Muscle layer of duodenum (tissue), 2 donors: ENCODE measurements at regions not wholly inside any gene's neighbourhood (a gene's known extent, or its start where the extent isn't known, plus 50 kb on each side); places are given as distances from the start of the nearest gene placed in this dataset.
A peak's percentile ranks its signal among the peaks of the same experiment; 100 is the strongest.

Source experiments
- H3K27ac ChIP-seq: one replicate; pipeline ENCODE4 v1.7.0; 2013; ENCODE audit warnings: mild to moderate bottlenecking, low read length
- H3K27me3 ChIP-seq: one replicate; pipeline ENCODE4 v1.7.0; 2013; ENCODE audit warnings: low read depth, mild to moderate bottlenecking, control low read depth, low read length
- H3K36me3 ChIP-seq, 2 donors: one replicate each; pipeline ENCODE4 v1.7.0; 2013; ENCODE audit warnings: low read length in 2 of 2, control low read depth in 1 of 2, mild to moderate bottlenecking in 1 of 2; ENCODE audit not compliant: insufficient read depth in 2 of 2, control insufficient read depth in 1 of 2
- H3K4me1 ChIP-seq, 2 donors: one replicate each; pipeline ENCODE4 v1.7.0; 2013; ENCODE audit warnings: low read length in 2 of 2, mild to moderate bottlenecking in 2 of 2, control low read depth in 1 of 2, moderate library complexity in 1 of 2; ENCODE audit not compliant: insufficient read depth in 2 of 2, control insufficient read depth in 1 of 2
- H3K4me3 ChIP-seq, 2 donors: one replicate each; pipeline ENCODE4 v1.7.0; 2013; ENCODE audit warnings: low read length in 2 of 2, low read depth in 1 of 2, mild to moderate bottlenecking in 1 of 2
- H3K9me3 ChIP-seq, 2 donors: one replicate each; pipeline ENCODE4 v1.7.0; 2013; ENCODE audit warnings: low read length in 2 of 2, control low read depth in 1 of 2, mild to moderate bottlenecking in 1 of 2; ENCODE audit not compliant: control insufficient read depth in 1 of 2
- donor health status: healthy.

- Histone ChIP-seq H3K27me3 (no peaks in the 10 kb centered on the region), H3K27ac (no peak overlapping the region), H3K4me3 (no peak overlapping the region), H3K36me3 (no peaks in the 10 kb centered on the region), H3K9me3 (no peaks in the 10 kb centered on the region), H3K4me1 (peaks cover 0 to 3% of the 10 kb centered on the region in 2 donors)
Measured at GRCh38 chr10:91043173-91043910, 122.5 kb upstream of the ANKRD1 start.

DNA sequence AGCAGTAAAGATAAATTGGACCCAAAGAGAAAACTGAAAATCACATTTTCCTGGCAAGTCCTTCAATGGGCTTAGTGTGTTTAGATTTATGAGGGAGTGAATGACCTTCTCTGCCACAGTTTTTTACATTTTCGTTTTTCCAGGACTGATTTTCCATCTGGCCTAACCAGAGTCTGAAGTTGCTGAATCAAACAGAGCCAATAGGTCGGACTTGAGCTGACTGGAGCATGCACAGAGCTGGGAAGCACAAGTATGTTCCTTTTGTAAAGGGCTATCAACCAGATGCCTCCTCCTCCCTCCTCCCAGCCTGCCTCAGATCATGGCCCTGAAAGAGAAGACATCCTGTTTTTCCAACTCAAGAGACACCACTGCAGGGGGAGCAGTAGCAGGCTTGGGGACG, 126.0 kb upstream of the ANKRD1 start:
- no peaks in the 10 kb centered on the region for H3K36me3 ChIP-seq
- H3K27me3 ChIP-seq: no peaks in the 10 kb centered on the region
- H3K4me1 ChIP-seq: peaks cover 0 to 3% of the 10 kb centered on the region in 2 donors
- no peaks in the 10 kb centered on the region for H3K9me3 ChIP-seq
- no peak overlapping the region for H3K27ac ChIP-seq
- H3K4me3 ChIP-seq: no peak overlapping the region

DNA sequence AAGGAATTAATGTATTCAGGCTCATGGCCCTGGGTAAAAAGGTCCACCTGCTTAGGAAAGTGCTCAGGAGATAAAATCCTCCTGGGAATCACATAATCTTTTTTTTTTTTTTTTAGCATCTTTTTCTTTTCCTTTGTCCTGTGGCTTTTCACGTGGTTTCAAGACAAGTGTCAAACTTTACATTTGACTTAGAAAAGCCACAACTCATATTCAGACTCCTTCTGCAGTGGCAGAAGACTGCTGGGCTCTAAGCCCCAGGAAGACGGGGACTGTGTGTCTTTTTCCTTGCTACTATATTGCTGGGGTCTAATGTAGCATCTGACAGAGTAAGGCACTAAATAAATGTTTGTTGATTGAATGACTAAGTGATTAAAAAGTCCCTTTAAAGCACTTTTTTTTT, 127.5 kb upstream of the ANKRD1 start:
- Histone ChIP-seq H3K9me3 (no peaks in the 10 kb centered on the region), H3K4me3 (no peak overlapping the region), H3K27ac (no peak overlapping the region), H3K36me3 (no peaks in the 10 kb centered on the region), H3K4me1 (peaks cover 0 to 3% of the 10 kb centered on the region in 2 donors), H3K27me3 (no peaks in the 10 kb centered on the region)

GRCh38 chr10:91049296-91049987, 128.6 kb upstream of the ANKRD1 start:
- Histone ChIP-seq H3K36me3 (no peaks in the 10 kb centered on the region), H3K9me3 (no peaks in the 10 kb centered on the region), H3K4me1 (peaks cover 0 to 3% of the 10 kb centered on the region in 2 donors), H3K27me3 (no peaks in the 10 kb centered on the region), H3K4me3 (no peak overlapping the region), H3K27ac (peak overlapping the region; percentile 19)

GRCh38 chr10:91049988-91050360, 129.1 kb upstream of the ANKRD1 start:
- H3K27ac ChIP-seq: peak overlapping the region; percentile 19
- H3K9me3 ChIP-seq: no peaks in the 10 kb centered on the region
- no peak overlapping the region for H3K4me3 ChIP-seq
- H3K27me3 ChIP-seq: no peaks in the 10 kb centered on the region
- no peaks in the 10 kb centered on the region for H3K36me3 ChIP-seq
- peaks cover 0 to 3% of the 10 kb centered on the region in 2 donors for H3K4me1 ChIP-seq

DNA sequence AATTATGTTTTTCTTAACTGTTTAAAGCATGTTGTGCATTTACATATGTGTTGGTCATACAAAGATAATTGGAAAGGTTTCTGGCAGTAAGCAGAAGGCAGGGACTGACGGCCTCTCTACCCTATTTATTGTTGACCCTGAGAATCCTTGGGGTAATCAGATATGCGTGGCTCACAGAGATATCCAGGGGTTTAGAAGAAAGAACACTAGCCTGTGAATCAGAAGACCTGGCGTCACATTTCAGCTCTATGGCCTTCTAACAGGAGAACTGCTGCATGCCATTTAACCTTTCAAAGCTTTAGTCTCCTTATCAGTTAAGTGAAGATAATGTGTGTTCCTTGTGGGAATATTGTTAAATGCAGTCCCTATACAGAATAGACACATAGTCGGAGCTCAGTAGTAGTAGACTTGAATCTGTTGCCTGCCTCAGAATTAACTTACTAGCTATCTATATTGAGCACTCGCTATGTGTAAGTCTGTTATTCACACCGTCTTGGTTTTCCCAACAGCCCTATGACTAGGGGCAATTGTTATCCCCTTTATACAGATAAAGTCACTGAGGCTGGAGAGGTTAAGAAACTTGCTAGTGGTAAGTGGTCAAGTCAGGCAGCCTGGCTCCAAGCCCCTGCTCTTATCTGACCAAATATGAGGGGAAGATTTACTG, 129.6 kb upstream of the ANKRD1 start:
- H3K27me3 ChIP-seq: no peaks in the 10 kb centered on the region
- peaks cover 0 to 3% of the 10 kb centered on the region in 2 donors for H3K4me1 ChIP-seq
- no peak overlapping the region for H3K27ac ChIP-seq
- H3K4me3 ChIP-seq: no peak overlapping the region
- no peaks in the 10 kb centered on the region for H3K9me3 ChIP-seq
- no peaks in the 10 kb centered on the region for H3K36me3 ChIP-seq

GRCh38 chr10:91051829-91052228, 130.9 kb upstream of the ANKRD1 start:
- H3K27me3 ChIP-seq: no peaks in the 10 kb centered on the region
- no peak overlapping the region for H3K4me3 ChIP-seq
- no peaks in the 10 kb centered on the region for H3K36me3 ChIP-seq
- no peaks in the 10 kb centered on the region for H3K9me3 ChIP-seq
- no peak overlapping the region for H3K27ac ChIP-seq
- H3K4me1 ChIP-seq: peaks cover 0 to 2% of the 10 kb centered on the region in 2 donors

GRCh38 chr10:91054325-91054724, 133.4 kb upstream of the ANKRD1 start:
- H3K4me3 ChIP-seq: no peak overlapping the region
- H3K4me1 ChIP-seq: no peaks in the 10 kb centered on the region
- no peaks in the 10 kb centered on the region for H3K27me3 ChIP-seq
- H3K9me3 ChIP-seq: no peaks in the 10 kb centered on the region
- H3K27ac ChIP-seq: no peak overlapping the region
- no peaks in the 10 kb centered on the region for H3K36me3 ChIP-seq

- Histone ChIP-seq H3K9me3 (no peaks in the 10 kb centered on the region), H3K4me3 (no peak overlapping the region), H3K36me3 (no peaks in the 10 kb centered on the region), H3K27me3 (no peaks in the 10 kb centered on the region), H3K27ac (no peak overlapping the region), H3K4me1 (no peaks in the 10 kb centered on the region)
Measured at GRCh38 chr10:91061187-91061586, 140.3 kb upstream of the ANKRD1 start.

DNA sequence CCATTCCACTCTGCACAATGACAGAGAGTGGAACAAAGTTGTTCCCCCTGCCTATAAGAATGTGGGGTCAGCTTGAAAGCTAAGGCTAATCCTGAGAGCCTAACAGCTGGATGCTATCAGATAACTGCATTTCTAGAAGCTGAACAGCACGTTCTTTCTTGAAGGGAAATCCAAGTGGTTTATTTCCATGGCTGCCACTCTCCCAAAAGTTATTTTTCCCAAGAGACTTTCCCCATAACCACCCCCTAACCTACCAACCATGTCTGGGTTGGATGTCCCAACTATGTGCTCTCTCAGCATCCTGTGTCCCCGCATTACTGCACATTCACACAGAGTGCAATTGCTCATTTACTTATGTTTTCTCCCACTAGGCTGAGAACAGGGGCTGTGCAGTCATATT, 140.7 kb upstream of the ANKRD1 start:
- no peak overlapping the region for H3K27ac ChIP-seq
- no peak overlapping the region for H3K4me3 ChIP-seq
- H3K36me3 ChIP-seq: no peaks in the 10 kb centered on the region
- H3K4me1 ChIP-seq: no peaks in the 10 kb centered on the region
- H3K27me3 ChIP-seq: no peaks in the 10 kb centered on the region
- no peaks in the 10 kb centered on the region for H3K9me3 ChIP-seq

DNA sequence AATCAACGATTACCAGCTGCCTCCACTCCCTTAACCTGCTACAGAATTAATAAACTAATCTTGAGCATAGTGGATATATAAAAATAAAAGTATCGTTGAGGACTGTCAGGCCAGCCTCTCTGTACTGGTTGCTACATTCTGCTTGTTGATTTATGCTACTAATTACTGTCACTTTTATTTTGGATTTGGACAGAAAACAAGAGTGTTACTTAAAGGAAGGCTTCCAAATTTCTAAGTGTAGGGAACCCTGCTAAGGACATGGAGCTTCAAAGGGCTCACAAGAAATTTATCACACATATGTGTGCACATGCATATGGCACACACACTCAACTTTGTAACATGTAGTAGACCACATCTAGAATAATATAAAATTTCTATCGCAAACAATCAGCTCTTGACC, 141.2 kb upstream of the ANKRD1 start:
- no peak overlapping the region for H3K27ac ChIP-seq
- no peak overlapping the region for H3K4me3 ChIP-seq
- no peaks in the 10 kb centered on the region for H3K36me3 ChIP-seq
- H3K9me3 ChIP-seq: no peaks in the 10 kb centered on the region
- no peaks in the 10 kb centered on the region for H3K4me1 ChIP-seq
- H3K27me3 ChIP-seq: no peaks in the 10 kb centered on the region
